Keratinocyte (primary cell): ENCODE measurements at regions not wholly inside any gene's neighbourhood (a gene's known extent, or its start where the extent isn't known, plus 50 kb on each side); places are given as distances from the start of the nearest gene placed in this dataset.

ENCODE experiments used
- DNase-seq: peaks from one replicate; pipeline ENCODE4 v3.0.0-alpha.2; 2011; ENCODE audit warnings: low read depth, missing footprints, low spot score
- FAIRE-seq: peaks from 2 replicates; lab custom pipeline; 2011; peaks lifted over from hg19 to GRCh38; lab: Jason Lieb, UNC
- H2AFZ ChIP-seq: 2 replicates; pipeline ENCODE4 v1.6.0; 2012; ENCODE audit warnings: low read length, control low read depth, inconsistent platforms; ENCODE audit not compliant: control insufficient read depth
- H3K27ac ChIP-seq: 2 replicates; pipeline ENCODE4 v1.5.1; 2011; ENCODE audit warnings: low read length; ENCODE audit not compliant: control insufficient read depth, insufficient read depth
- H3K27me3 ChIP-seq: 3 replicates; pipeline ENCODE4 v1.6.0; 2011; ENCODE audit warnings: low read length; ENCODE audit not compliant: control insufficient read depth, insufficient read depth; ENCODE audit errors: extremely low read depth
- H3K36me3 ChIP-seq, 2 experiments: 2 replicates in 1 of 2; 3 replicates in 1 of 2; pipeline ENCODE4 v1.5.1; 2011; ENCODE audit warnings: low read length in 2 of 2, mild to moderate bottlenecking in 1 of 2; ENCODE audit not compliant: control insufficient read depth in 2 of 2, insufficient read depth in 2 of 2; ENCODE audit errors: extremely low read depth in 1 of 2
- H3K4me1 ChIP-seq: 3 replicates; pipeline ENCODE4 v1.5.1; 2011; ENCODE audit warnings: low read length; ENCODE audit not compliant: control insufficient read depth, insufficient read depth; ENCODE audit errors: extremely low read depth
- H3K4me2 ChIP-seq: 3 replicates; pipeline ENCODE4 v1.6.0; 2011; ENCODE audit warnings: low read depth, low read length; ENCODE audit not compliant: control insufficient read depth, insufficient read depth; ENCODE audit errors: extremely low read depth
- H3K4me3 ChIP-seq, 3 experiments: fragments of 200-600 bp in 1 of 3; sonication (generic) in 1 of 3; 2 replicates in 2 of 3; 3 replicates in 1 of 3; pipeline ENCODE4 v1.5.1; 2011 to 2016; ENCODE audit warnings: low read length in 3 of 3, mild to moderate bottlenecking in 3 of 3, control low read depth in 2 of 3, inconsistent platforms in 1 of 3, low read depth in 1 of 3, mixed read lengths in 1 of 3, mixed run types in 1 of 3, moderate library complexity in 1 of 3; ENCODE audit not compliant: control insufficient read depth in 2 of 3, insufficient read depth in 2 of 3; ENCODE audit errors: extremely low read depth in 1 of 3
- H3K79me2 ChIP-seq: 2 replicates; pipeline ENCODE4 v1.6.0; 2012; ENCODE audit warnings: low read length; ENCODE audit not compliant: control insufficient read depth, insufficient read depth
- H3K9ac ChIP-seq: 3 replicates; pipeline ENCODE4 v1.6.0; 2011; ENCODE audit warnings: low read length; ENCODE audit not compliant: control insufficient read depth, insufficient read depth; ENCODE audit errors: extremely low read depth
- H3K9me1 ChIP-seq: 3 replicates; pipeline ENCODE4 v1.6.0; 2011; ENCODE audit warnings: low read length; ENCODE audit not compliant: control insufficient read depth, insufficient read depth; ENCODE audit errors: extremely low read depth
- H3K9me3 ChIP-seq: 2 replicates; pipeline ENCODE4 v1.5.1; 2012; ENCODE audit warnings: low read depth, low read length; ENCODE audit not compliant: control insufficient read depth
- H4K20me1 ChIP-seq: 3 replicates; pipeline ENCODE4 v1.6.0; 2011; ENCODE audit warnings: low read length; ENCODE audit not compliant: control insufficient read depth, insufficient read depth; ENCODE audit errors: extremely low read depth
- CTCF ChIP-seq, 3 experiments: IDR thresholded peaks in 1 of 3; conservative IDR thresholded peaks in 1 of 3; optimal IDR thresholded peaks in 1 of 3; 2 replicates in 2 of 3; 3 replicates in 1 of 3; pipeline versions ENCODE3 to v1.5.1; 2011; ENCODE audit warnings: low read length in 3 of 3, mild to moderate bottlenecking in 3 of 3, moderate library complexity in 2 of 3, control low read depth in 1 of 3, inconsistent platforms in 1 of 3; ENCODE audit not compliant: insufficient read depth in 2 of 3; ENCODE audit errors: extremely low read depth in 1 of 3
- EZH2 ChIP-seq: IDR thresholded peaks from one replicate; pipeline ENCODE4 v1.6.1; 2012; ENCODE audit warnings: inconsistent platforms, mild to moderate bottlenecking, low read length, moderate library complexity
- dilution Hi-C: fragments of 300-500 bp; cut with MboI; formaldehyde crosslinking; loops from one replicate; pipeline ENCODE4 v1.7.0; 2020; ENCODE audit warnings: low sequenced_read_pairs; ENCODE audit not compliant: extremely low pct_ligation_motif_present

GRCh38 chr11:33608386-33608785 is 92.2 kb downstream of the C11orf91 start:
- dilution Hi-C loops: no loop called here
- Histone ChIP-seq H3K4me2 (no peak overlapping the region), H3K27me3 (no peaks in the 10 kb centered on the region), H3K27ac (no peak overlapping the region), H3K79me2 (no peaks in the 10 kb centered on the region), H3K9ac (no peak overlapping the region), H3K4me1 (peaks cover 7% of the 10 kb centered on the region), H2AFZ (no peak overlapping the region), H3K9me1 (no peaks in the 10 kb centered on the region), H3K4me3 (no peak overlapping the region), H3K9me3 (no peaks in the 10 kb centered on the region), H3K36me3 (no peaks in the 10 kb centered on the region), H4K20me1 (no peaks in the 10 kb centered on the region)
- FAIRE-seq (no peak), DNase-seq (no peak)
- no peak for TF ChIP-seq CTCF (optimal IDR thresholded peaks at IDR 0.05 in 1 of 3, IDR thresholded peaks at IDR 0.05 in 1 of 3, conservative IDR thresholded peaks at IDR 0.05 in 1 of 3; ENCODE audit: extremely low read depth in 1 of 3, insufficient read depth in 2 of 3, low read length in 3 of 3)

GRCh38 chr11:33606762-33607161 is 93.9 kb downstream of the C11orf91 start:
- Histone ChIP-seq H3K79me2 (no peaks in the 10 kb centered on the region), H3K27me3 (no peaks in the 10 kb centered on the region), H3K9me3 (no peaks in the 10 kb centered on the region), H3K4me2 (no peak overlapping the region), H3K27ac (no peak overlapping the region), H3K9ac (no peak overlapping the region), H4K20me1 (no peaks in the 10 kb centered on the region), H3K9me1 (no peaks in the 10 kb centered on the region), H3K4me3 (no peak overlapping the region), H2AFZ (no peak overlapping the region), H3K4me1 (peaks cover 7% of the 10 kb centered on the region), H3K36me3 (no peaks in the 10 kb centered on the region)
- TF ChIP-seq EZH2 (no peak), CTCF (optimal IDR thresholded peaks at IDR 0.05 in 1 of 3, IDR thresholded peaks at IDR 0.05 in 1 of 3, conservative IDR thresholded peaks at IDR 0.05 in 1 of 3; ENCODE audit: extremely low read depth in 1 of 3, insufficient read depth in 2 of 3, low read length in 3 of 3) (no peak)
- dilution Hi-C loops: no loop called here
- DNase-seq (no peak), FAIRE-seq (no peak)
